GM18951 (cell line): ENCODE measurements at regions not wholly inside any gene's neighbourhood (a gene's known extent, or its start where the extent isn't known, plus 50 kb on each side); places are given as distances from the start of the nearest gene placed in this dataset.

ENCODE experiments used
- POLR2A ChIP-seq: IDR thresholded peaks from 4 replicates; pipeline ENCODE4 v1.6.1; 2011; ENCODE audit warnings: mild to moderate bottlenecking; ENCODE audit not compliant: insufficient read length, insufficient read depth; ENCODE audit errors: extremely low read depth
- in situ Hi-C: fragments of 300-500 bp; cut with MboI; formaldehyde crosslinking; loops from one replicate; pipeline ENCODE4 v1.12.0; 2022; ENCODE audit warnings: low sequenced_read_pairs, mixed read lengths, inconsistent platforms; ENCODE audit not compliant: unreplicated experiment

DNA sequence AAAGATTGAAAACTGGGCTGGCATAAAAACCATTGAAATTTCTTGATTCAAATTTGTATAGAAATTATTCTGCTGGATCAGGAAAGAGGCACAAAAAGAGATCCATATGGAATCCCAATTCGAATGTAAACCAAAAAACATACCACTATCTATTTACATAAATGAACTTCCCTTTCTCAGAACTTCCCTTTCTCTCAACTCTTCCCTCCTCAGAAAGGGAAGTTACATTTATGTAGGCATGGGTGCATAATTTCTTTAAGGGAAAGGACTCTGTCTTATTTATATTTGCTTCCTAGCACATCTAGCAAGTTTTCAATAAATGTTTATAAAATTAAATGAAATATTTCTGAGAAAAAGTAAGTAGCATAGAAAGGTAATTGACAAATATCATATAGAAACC is 398.1 kb upstream of the ATP5MC3 start:
- in situ Hi-C loops, result no loop called here
- TF ChIP-seq POLR2A, result no peak

DNA sequence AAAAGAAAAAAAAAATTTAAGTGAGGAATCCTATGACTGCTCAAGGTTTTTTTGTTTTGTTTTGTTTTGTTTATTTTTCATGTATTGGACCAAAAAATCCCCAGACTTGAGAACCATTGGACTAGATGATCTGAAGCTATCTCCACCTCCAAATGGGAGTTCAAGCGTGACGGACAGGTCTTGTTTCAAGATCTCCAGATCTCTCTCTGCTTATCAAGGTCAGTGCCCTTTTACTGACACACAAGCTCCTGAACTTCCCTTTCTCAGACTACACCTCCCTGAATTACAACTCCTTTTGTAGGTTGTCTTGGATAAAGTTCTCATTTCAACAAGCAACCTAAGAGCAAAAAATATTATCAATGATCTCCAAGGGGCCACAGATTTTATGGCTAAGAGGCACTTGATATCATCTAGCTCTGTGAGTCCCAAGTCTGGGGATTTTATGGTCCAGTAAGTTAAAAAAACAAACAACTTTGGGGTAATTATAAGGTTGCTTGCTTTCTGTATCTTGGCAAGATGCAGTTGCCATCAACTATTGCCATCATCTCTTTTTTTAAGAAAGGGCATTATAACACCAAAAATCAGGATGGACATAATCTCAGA is 396.0 kb upstream of the ATP5MC3 start:
- in situ Hi-C loops, result no loop called here
- TF ChIP-seq POLR2A, result no peak

GRCh38 chr2:175576875-175577274 is 395.4 kb upstream of the ATP5MC3 start:
- in situ Hi-C loops, result no loop called here
- no peak for TF ChIP-seq POLR2A

DNA sequence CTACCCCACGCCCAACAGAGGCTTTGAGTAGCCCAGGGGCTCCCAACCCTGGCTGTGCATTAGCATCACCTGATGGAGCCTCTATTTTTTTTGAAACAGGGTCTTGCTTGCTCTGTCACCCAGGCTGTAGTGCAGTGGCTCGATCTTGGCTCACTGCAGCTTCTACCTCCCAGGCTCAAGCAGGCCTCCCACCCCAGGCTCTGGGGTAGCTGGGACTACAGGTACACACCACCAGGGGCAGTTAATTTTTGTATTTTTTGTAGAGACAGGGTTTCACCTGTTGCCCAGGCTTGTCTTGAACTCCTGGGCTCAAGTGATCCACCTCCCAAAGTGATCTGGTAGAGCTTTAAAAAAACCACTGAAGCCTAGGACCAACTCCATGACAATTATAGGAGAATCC is 394.8 kb upstream of the ATP5MC3 start:
- in situ Hi-C loops, result no loop called here

GRCh38 chr2:175575346-175576258 is 394.1 kb upstream of the ATP5MC3 start:
- in situ Hi-C loops, result no loop called here

More for the DNA sequence above, 394.8 kb upstream of the ATP5MC3 start:
- TF ChIP-seq POLR2A, result no peak

GRCh38 chr2:175574069-175574468 is 392.6 kb upstream of the ATP5MC3 start:
- TF ChIP-seq POLR2A, result no peak
- in situ Hi-C loops, result no loop called here

More at GRCh38 chr2:175575346-175576258, 394.1 kb upstream of the ATP5MC3 start:
- TF ChIP-seq POLR2A, result no peak

GRCh38 chr2:175571078-175571653 is 389.7 kb upstream of the ATP5MC3 start:
- in situ Hi-C loops, result no loop called here

DNA sequence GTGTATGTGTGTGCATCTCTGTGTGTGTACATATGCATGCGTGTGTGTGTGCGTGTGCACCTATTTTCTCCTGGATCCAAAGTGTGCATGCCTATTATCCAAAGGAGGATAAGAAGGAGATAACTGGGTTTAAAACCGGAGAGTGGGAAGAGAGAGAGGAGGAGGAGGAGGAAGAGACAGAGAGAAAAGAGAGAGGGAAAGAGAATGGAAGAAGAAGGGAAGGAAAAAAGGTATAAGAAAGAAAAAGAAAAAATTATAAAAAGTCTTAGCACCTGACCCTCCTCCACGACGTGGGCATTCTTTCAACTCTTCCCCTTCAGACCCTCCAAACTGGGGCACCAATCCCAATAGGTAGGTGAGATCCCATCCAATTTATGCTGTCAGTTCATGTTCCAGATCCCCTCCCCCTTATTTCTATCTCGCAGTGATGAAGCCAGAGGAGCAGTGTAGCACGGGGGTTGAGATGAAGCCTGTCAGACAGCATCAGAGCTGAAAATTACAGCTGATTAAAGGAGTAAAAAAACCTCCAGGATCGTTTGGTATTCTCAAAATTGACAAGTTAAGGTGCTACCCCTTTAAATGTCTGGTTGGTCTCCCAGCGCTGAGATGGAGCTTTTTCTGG is 386.7 kb upstream of the ATP5MC3 start:
- in situ Hi-C loops, result no loop called here
- TF ChIP-seq POLR2A, result no peak

More at GRCh38 chr2:175571078-175571653, 389.7 kb upstream of the ATP5MC3 start:
- no peak for TF ChIP-seq POLR2A

DNA sequence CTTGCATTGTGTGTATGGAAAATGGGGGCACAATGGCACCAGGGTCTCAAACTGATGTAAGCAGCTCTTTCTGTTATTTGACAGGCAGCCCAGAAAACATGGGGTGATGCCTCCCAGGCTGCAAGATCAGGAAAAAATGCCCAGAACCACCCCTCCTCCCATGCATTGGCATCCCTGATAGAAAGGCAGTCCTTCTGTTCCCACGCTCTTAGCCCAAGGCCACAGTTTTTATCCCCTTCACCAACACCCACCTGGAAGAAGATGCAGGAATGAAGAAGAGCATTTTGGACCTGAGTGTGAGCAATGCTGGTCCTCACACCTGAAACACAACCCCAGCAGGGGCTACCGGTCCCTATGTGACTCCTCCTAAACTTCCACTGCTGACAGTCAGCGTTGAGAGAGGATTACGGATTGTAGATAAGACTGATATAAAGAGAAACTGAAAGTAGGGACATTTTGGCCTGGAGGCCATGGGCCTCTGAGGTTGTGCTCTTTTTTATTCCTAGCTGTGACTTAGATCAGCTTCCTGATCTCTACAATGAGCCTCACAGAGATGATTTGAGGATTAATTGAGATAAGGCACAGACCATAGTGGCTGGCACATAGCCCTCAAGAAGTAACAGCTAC is 386.0 kb upstream of the ATP5MC3 start:
- in situ Hi-C loops, result no loop called here
- TF ChIP-seq POLR2A, result no peak

DNA sequence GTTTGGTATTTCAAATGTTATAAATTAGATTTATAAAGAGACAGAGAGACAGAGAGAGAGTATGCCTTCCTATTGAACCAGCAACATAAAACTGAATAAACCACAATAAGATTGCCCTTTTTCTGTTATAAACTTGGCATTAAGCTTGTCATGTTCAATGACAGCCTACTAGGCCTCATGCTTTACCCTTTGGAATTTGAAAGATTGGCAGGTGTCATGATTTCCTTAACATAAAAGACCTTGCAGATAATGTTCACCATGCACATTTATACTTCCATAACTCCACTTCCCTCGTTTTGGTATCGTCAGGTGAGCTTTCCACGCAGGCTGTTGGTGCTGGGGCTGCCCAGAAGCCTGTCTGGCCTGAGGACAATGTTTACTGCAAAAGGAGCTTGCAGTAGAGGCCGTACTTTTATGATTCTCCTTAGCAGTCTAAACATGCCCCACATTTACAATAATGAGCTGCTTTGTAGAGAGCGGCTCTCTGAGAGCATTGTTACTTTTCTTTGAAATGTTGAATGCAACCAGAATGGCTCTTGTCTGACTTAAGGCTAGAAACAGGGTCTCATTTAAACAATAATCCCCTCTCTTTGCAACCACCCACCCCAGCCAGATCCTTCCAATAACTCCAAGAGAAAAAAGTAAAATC is 379.1 kb upstream of the ATP5MC3 start:
- in situ Hi-C loops, result no loop called here

GRCh38 chr2:175559613-175560012 is 378.1 kb upstream of the ATP5MC3 start:
- in situ Hi-C loops, result no loop called here
- no peak for TF ChIP-seq POLR2A

More for the DNA sequence above, 379.1 kb upstream of the ATP5MC3 start:
- TF ChIP-seq POLR2A, result no peak

DNA sequence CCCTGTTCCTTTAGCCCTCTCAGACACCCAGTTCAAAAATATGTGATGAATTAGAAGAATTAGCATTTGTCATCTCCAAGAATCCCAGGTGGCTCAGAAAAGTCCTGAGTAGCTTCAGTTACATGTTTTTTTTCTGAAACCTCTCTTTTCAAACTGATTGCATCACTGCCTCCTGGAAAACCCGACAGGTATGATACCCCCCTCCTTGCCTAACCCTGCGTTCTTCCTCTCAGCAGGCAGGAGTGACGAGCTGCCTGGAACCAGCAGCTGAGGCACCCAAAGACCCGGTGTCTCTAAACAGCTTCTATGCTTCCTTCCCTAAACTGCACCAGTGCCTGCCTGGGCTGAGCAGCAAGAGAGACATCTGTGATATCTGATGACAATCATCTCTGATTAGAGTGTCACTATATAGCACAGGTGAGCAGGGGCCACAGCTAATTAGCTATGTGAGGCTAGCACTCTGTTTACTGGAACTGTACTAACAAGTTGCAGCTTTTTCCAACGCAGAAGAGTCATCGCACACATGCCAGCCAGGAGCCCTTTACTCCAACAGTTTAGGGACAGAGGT is 376.4 kb upstream of the ATP5MC3 start:
- TF ChIP-seq POLR2A, result no peak
- in situ Hi-C loops, result no loop called here
